ENCODE measurements at regions not wholly inside any gene's neighbourhood (a gene's known extent, or its start where the extent isn't known, plus 50 kb on each side); places are given as distances from the start of the nearest gene placed in this dataset.

DNA sequence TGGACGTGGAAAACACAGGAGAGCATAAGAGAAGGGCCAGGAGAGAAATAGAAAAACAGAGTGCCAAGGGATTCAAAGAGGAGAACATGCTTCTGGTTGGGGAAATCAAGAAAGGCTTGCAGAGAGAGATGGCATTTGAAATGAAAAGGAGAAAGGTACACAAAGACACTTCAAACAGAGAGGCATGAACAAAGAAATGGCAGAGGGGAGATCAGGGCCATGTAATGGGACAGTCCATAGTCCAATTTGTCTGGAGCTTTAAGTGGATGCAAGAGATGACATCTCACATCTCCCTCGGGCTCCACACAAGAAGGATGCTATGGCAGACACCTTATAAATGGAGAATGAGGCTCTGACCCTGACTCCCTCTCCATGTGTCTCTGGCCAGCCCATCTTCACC is 331.1 kb downstream of the MLLT3 start:
- no peak overlapping the region for H3K27ac ChIP-seq
- H3K9me3 ChIP-seq, result no peaks in the 10 kb centered on the region
- no peak for DNase-seq
- no peak for TF ChIP-seq CTCF (IDR thresholded peaks at IDR 0.05)
- H3K4me1 ChIP-seq, result no peaks in the 10 kb centered on the region
- H3K4me3 ChIP-seq, result no peak overlapping the region
- H3K36me3 ChIP-seq, result no peaks in the 10 kb centered on the region
- no peaks in the 10 kb centered on the region for H3K27me3 ChIP-seq
- intact Hi-C loops (cut with DNase I; ENCODE audit: low total_unique reads), result no loop called here

- Histone ChIP-seq H3K4me3 (no peak overlapping the region), H3K4me1 (no peaks in the 10 kb centered on the region), H3K36me3 (no peaks in the 10 kb centered on the region), H3K27me3 (no peaks in the 10 kb centered on the region), H3K27ac (no peak overlapping the region), H3K9me3 (no peaks in the 10 kb centered on the region)
- intact Hi-C loops (cut with DNase I; ENCODE audit: low total_unique reads), result no loop called here
- no peak for TF ChIP-seq CTCF (IDR thresholded peaks at IDR 0.05)
- DNase-seq, result no peak
Observed at GRCh38 chr9:20290257-20290656, 332.0 kb downstream of the MLLT3 start.

DNA sequence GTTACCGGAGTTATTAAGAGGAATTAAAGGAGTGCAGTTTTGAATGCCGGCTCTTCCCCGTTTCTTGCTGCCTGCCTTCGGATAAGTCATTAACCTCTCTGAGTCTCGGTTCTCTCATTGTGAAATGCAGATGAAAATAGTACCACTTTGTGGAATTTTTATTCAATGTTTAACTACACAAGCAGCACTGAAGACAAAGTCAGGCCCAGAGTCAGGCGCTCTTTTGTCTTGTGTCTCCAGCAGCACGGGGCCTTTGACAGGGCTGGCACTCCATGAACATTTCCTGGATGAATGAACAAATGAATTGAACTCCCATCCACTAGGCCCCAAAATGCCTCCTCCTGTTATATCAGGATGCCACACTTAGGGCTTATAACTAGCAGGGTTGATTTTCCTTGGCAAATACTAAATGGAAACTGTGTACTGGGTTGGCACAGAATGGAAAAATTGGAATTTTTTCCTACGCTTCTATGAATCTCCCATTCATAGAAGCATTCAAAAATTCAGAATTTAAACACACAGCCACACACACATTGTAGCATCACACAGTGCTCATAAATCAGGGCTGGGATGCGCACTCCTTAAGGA is 332.8 kb downstream of the MLLT3 start:
- Histone ChIP-seq H3K27me3 (no peaks in the 10 kb centered on the region), H3K36me3 (no peaks in the 10 kb centered on the region), H3K4me1 (no peaks in the 10 kb centered on the region), H3K9me3 (no peaks in the 10 kb centered on the region), H3K4me3 (no peak overlapping the region), H3K27ac (no peak overlapping the region)
- intact Hi-C loops (cut with DNase I; ENCODE audit: low total_unique reads), result no loop called here
- no peak for DNase-seq
- no peak for TF ChIP-seq CTCF (IDR thresholded peaks at IDR 0.05)

- no peak for DNase-seq
- H3K4me3 ChIP-seq, result no peak overlapping the region
- no peak for TF ChIP-seq CTCF (IDR thresholded peaks at IDR 0.05)
- no peaks in the 10 kb centered on the region for H3K36me3 ChIP-seq
- no peaks in the 10 kb centered on the region for H3K27me3 ChIP-seq
- H3K9me3 ChIP-seq, result no peaks in the 10 kb centered on the region
- H3K4me1 ChIP-seq, result no peaks in the 10 kb centered on the region
- intact Hi-C loops (cut with DNase I; ENCODE audit: low total_unique reads), result no loop called here
- no peak overlapping the region for H3K27ac ChIP-seq
Observed at GRCh38 chr9:20286969-20287368, 335.3 kb downstream of the MLLT3 start.

GRCh38 chr9:20286154-20286700 is 336.1 kb downstream of the MLLT3 start:
- no peak overlapping the region for H3K4me3 ChIP-seq
- H3K27ac ChIP-seq, result no peak overlapping the region
- no peak for TF ChIP-seq CTCF (IDR thresholded peaks at IDR 0.05)
- no peak for DNase-seq
- H3K27me3 ChIP-seq, result no peaks in the 10 kb centered on the region
- intact Hi-C loops (cut with DNase I; ENCODE audit: low total_unique reads), result no loop called here
- H3K9me3 ChIP-seq, result no peaks in the 10 kb centered on the region
- H3K36me3 ChIP-seq, result no peaks in the 10 kb centered on the region
- no peaks in the 10 kb centered on the region for H3K4me1 ChIP-seq

All from tibial artery (tissue), 4 donors.